Neural crest cell (in vitro differentiated cells): ENCODE measurements at regions not wholly inside any gene's neighbourhood (a gene's known extent, or its start where the extent isn't known, plus 50 kb on each side); places are given as distances from the start of the nearest gene placed in this dataset.

Source experiments
- DNase-seq: peaks from one replicate; pipeline ENCODE4 v3.0.0; 2021; ENCODE audit warnings: low read depth, mixed read lengths, low spot score
- H3K27ac Mint-ChIP-seq: one replicate; pipeline ENCODE4 v1.8.0; 2021; ENCODE audit warnings: mild to moderate bottlenecking, mixed read lengths; ENCODE audit not compliant: unreplicated experiment
- H3K27me3 Mint-ChIP-seq: 2 replicates; pipeline ENCODE4 v1.8.0; 2021; ENCODE audit warnings: low read depth, mild to moderate bottlenecking, mixed read lengths
- H3K36me3 Mint-ChIP-seq: 2 replicates; pipeline ENCODE4 v1.8.0; 2021; ENCODE audit warnings: low read depth, mild to moderate bottlenecking, mixed read lengths
- H3K4me1 Mint-ChIP-seq: 2 replicates; pipeline ENCODE4 v1.8.0; 2021; ENCODE audit warnings: mixed read lengths
- H3K4me3 Mint-ChIP-seq: one replicate; pipeline ENCODE4 v1.8.0; 2021; ENCODE audit warnings: mild to moderate bottlenecking, mixed read lengths
- H3K9me3 Mint-ChIP-seq: 2 replicates; pipeline ENCODE4 v1.8.0; 2021; ENCODE audit warnings: mixed read lengths
- TF ChIP-seq, protein P1 (sequence below): fragments of 200-600 bp; sonication (generic); conservative IDR thresholded peaks from 2 replicates; pipeline ENCODE4 v1.5.0; 2021; ENCODE audit warnings: antibody characterized with exemption, mild to moderate bottlenecking

DNA sequence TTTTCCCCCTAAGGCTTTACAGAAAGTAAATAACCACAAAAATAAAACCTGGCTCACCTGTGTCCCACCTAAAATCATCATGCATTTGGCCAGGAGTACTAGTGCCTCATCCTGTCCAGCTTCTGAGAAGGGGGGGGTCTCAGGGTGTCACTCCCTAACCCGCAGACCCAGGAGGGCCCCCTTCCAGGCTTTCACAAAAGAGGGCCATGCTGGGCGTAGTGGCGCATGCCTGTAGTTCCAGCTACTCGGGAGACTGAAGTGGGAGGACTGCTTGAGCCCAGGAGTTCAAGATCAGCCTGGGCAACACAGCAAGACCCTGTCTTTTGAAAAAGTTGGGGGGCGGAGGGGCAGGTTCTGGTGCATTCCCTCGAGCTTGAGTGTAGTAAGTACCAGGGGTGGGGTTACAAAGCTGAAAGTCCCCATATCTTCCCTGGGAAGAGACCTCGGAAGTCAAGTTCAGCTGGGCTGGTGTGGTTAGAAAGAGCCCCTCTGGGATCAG is 259.3 kb downstream of the PARN start:
- no peaks in the 10 kb centered on the region for H3K4me1 Mint-ChIP-seq
- H3K9me3 Mint-ChIP-seq: no peaks in the 10 kb centered on the region
- no peak for DNase-seq
- H3K27ac Mint-ChIP-seq: no peak overlapping the region
- no peaks in the 10 kb centered on the region for H3K27me3 Mint-ChIP-seq
- H3K36me3 Mint-ChIP-seq: no peaks in the 10 kb centered on the region
- no peak overlapping the region for H3K4me3 Mint-ChIP-seq
- TF ChIP-seq, protein P1, sequence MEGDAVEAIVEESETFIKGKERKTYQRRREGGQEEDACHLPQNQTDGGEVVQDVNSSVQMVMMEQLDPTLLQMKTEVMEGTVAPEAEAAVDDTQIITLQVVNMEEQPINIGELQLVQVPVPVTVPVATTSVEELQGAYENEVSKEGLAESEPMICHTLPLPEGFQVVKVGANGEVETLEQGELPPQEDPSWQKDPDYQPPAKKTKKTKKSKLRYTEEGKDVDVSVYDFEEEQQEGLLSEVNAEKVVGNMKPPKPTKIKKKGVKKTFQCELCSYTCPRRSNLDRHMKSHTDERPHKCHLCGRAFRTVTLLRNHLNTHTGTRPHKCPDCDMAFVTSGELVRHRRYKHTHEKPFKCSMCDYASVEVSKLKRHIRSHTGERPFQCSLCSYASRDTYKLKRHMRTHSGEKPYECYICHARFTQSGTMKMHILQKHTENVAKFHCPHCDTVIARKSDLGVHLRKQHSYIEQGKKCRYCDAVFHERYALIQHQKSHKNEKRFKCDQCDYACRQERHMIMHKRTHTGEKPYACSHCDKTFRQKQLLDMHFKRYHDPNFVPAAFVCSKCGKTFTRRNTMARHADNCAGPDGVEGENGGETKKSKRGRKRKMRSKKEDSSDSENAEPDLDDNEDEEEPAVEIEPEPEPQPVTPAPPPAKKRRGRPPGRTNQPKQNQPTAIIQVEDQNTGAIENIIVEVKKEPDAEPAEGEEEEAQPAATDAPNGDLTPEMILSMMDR: no peak

DNA sequence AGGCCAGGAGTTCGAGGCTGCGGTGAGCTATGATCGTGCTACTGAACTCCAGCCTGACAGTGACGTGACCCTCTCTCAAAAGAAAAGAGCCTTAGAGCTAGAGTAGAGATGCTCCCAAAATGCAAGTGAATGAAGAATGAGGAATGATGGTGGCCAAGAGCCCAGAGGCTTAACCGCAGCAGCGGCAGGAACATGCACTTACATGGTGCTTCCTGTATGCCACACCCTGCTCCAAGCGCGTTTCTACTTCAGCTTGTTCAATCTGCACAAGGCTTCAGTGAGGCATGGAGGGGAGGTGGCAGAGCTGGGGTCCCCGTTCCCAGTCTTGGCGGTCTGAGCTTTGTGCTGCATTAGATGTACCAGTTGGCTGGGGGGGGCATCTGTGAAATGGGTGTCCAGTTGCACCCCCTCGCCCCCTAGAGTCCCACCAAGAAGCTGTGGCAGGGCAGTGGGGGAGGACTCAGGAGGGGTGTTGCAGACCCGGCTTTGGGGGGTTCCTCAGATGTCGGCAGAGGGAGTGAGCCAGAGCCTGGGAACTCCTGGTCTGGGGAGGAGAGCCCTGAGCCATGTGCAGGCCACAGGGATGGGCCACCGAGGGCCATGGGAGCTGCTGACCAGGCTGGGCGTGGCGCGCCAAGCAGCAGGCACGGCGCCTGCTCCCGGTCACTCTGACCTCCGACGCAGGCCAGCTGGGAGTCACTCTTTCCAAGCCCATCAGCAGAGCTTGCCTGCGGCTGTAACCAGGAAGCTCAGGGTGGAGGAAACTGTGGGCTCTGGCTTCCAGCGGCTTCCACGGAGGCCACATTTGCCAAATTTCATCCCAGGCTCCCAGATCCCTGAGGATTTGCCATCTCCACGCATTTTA is 260.1 kb downstream of the PARN start:
- H3K27ac Mint-ChIP-seq: no peak overlapping the region
- H3K4me3 Mint-ChIP-seq: no peak overlapping the region
- H3K27me3 Mint-ChIP-seq: no peaks in the 10 kb centered on the region
- no peaks in the 10 kb centered on the region for H3K9me3 Mint-ChIP-seq
- no peaks in the 10 kb centered on the region for H3K36me3 Mint-ChIP-seq
- no peak for DNase-seq
- no peaks in the 10 kb centered on the region for H3K4me1 Mint-ChIP-seq
- TF ChIP-seq, protein P1: no peak

DNA sequence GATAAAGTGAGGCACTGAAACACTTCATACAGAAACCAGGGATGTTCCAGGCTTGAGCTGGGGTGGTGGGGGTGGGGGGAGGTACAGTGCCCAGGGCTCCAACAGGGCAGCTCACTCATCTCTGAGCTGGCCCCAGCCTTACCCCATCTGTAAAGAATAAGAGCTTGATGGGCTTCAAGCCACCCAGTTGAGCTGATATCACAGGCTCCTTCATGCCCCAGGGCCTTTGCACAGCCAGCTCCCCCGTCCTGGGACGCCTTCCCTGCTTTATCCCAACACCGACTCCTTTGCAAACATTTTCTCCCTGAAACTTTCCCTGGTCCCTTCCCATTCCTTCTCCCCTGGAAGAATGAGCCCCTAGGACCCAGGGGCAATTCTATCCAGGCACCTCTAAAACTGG is 261.7 kb downstream of the PARN start:
- no peak for DNase-seq
- TF ChIP-seq, protein P1: no peak
- no peak overlapping the region for H3K27ac Mint-ChIP-seq
- no peaks in the 10 kb centered on the region for H3K27me3 Mint-ChIP-seq
- H3K36me3 Mint-ChIP-seq: no peaks in the 10 kb centered on the region
- peaks cover under 1% of the 10 kb centered on the region for H3K4me1 Mint-ChIP-seq
- H3K9me3 Mint-ChIP-seq: no peaks in the 10 kb centered on the region
- no peak overlapping the region for H3K4me3 Mint-ChIP-seq

DNA sequence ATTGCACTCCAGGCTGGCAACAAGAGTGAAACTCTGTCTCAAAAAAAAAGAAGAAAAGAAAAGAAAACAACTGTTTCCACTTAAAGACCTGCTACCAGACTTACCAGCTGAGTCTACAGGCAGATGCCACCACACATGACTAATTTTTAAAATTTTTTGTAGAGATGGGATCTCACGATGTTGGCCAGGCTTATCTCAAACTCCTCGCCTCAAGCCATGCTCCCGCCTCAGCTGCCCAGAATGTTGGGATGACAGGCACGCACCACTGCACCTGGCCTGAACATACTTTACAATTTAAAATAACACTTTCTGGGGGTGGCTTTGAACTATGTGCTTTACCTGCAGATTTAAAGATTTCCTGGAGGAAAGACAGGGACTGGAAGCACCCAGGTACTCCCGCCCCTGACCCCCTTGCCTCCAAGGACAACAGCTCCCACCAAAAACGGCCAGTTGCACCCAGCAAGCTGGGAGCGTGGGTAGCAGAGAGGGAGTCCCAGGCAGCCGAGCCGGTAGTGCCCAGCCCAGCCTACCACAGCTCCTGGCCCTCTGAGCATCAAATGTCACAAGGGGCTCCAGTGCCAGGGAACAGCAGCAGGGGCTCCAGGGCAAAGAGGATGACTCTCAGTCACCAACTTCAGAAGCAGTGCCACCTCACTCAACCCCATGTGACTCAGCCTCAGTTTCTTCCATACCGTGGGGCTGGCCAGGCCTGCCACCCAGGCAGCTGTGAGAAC is 262.9 kb downstream of the PARN start:
- no peaks in the 10 kb centered on the region for H3K9me3 Mint-ChIP-seq
- no peaks in the 10 kb centered on the region for H3K36me3 Mint-ChIP-seq
- TF ChIP-seq, protein P1: no peak
- peaks cover 8% of the 10 kb centered on the region for H3K4me1 Mint-ChIP-seq
- no peak overlapping the region for H3K27ac Mint-ChIP-seq
- H3K4me3 Mint-ChIP-seq: no peak overlapping the region
- no peak for DNase-seq
- no peaks in the 10 kb centered on the region for H3K27me3 Mint-ChIP-seq

DNA sequence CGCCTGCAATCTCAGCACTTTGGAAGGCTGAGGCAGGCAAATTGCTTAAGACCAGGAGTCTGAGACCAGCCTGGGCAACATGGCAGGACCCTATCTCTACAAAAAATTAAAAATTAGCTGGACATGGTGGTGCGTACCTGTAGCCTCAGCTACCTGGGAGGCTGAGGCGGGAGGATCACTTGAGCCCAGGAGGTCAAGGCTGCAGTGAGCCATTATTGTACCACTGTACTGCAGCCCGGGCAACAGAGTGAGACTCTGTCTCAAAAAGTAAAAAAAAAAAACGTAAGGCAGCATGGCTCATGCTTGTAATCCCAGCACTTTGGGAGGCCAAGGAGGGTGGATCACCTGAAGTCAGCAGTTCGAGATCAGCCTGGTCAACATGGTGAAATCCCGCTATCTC is 263.6 kb downstream of the PARN start:
- Mint-ChIP-seq H3K27me3 (no peaks in the 10 kb centered on the region), H3K27ac (peak overlapping the region; percentile 12), H3K4me3 (no peak overlapping the region), H3K36me3 (no peaks in the 10 kb centered on the region), H3K9me3 (no peaks in the 10 kb centered on the region), H3K4me1 (peaks cover 8% of the 10 kb centered on the region)
- TF ChIP-seq, protein P1: no peak
- DNase-seq: no peak
